PC-9 (cell line): ENCODE measurements at regions not wholly inside any gene's neighbourhood (a gene's known extent, or its start where the extent isn't known, plus 50 kb on each side); places are given as distances from the start of the nearest gene placed in this dataset.

Experiments
- BruUV-seq: library from RNA; stranded (reverse); fragments of 400-500 nt; replicated peaks from 2 replicates; lab custom pipeline; 2021; lab: Mats Ljungman, UMichigan
- CTCF ChIA-PET: fragments of 300-600 bp; sonication (Branson Sonifier 250); formaldehyde crosslinking; loops from one replicate; lab custom pipeline; 2022; ENCODE audit warnings: antibody characterized with exemption; lab: Charles Lee
- POLR2A ChIA-PET: fragments of 300-600 bp; sonication (Branson Sonifier 250); formaldehyde crosslinking; loops from one replicate; lab custom pipeline; 2022; ENCODE audit warnings: antibody characterized with exemption; ENCODE audit not compliant: unreplicated experiment; lab: Charles Lee
- DNase-seq, 2 experiments: peaks; one replicate each; pipeline versions ENCODE4 v3.0.0 to v3.0.0-alpha.2; 2015 to 2022; ENCODE audit warnings: mixed read lengths in 1 of 2
- H2AFZ ChIP-seq: fragments of 200-600 bp; sonication (generic); 2 replicates; pipeline ENCODE4 v1.8.1; 2017; ENCODE audit warnings: antibody characterized with exemption
- H3F3A ChIP-seq: fragments of 200-600 bp; sonication (generic); 2 replicates; pipeline ENCODE4 v1.8.1; 2017; ENCODE audit warnings: antibody characterized with exemption, mild to moderate bottlenecking, low read depth; ENCODE audit not compliant: insufficient read depth
- H3K27ac ChIP-seq: fragments of 200-600 bp; sonication (generic); 2 replicates; pipeline ENCODE4 v1.6.1; 2016; ENCODE audit warnings: mixed run types
- H3K27me3 ChIP-seq: fragments of 200-600 bp; sonication (generic); 2 replicates; pipeline ENCODE4 v1.6.1; 2016; ENCODE audit warnings: low read depth, mixed run types; ENCODE audit not compliant: insufficient read depth
- H3K36me3 ChIP-seq: fragments of 200-600 bp; sonication (generic); 2 replicates; pipeline ENCODE4 v1.6.1; 2016; ENCODE audit warnings: low read depth, mixed run types
- H3K4me1 ChIP-seq: fragments of 200-600 bp; sonication (generic); replicated peaks from 2 replicates; pipeline ENCODE4 v1.6.1; 2016; ENCODE audit warnings: mixed run types; ENCODE audit not compliant: insufficient read depth
- H3K4me2 ChIP-seq: fragments of 200-600 bp; sonication (generic); 2 replicates; pipeline ENCODE4 v1.6.1; 2017; ENCODE audit warnings: mixed run types
- H3K4me3 ChIP-seq: fragments of 200-600 bp; sonication (generic); 2 replicates; pipeline ENCODE4 v1.6.1; 2016; ENCODE audit warnings: mixed run types
- H3K79me2 ChIP-seq: fragments of 200-600 bp; sonication (generic); 2 replicates; pipeline ENCODE4 v1.6.1; 2017; ENCODE audit warnings: low read depth, mixed run types
- H3K9me2 ChIP-seq: fragments of 200-600 bp; sonication (generic); 2 replicates; pipeline ENCODE4 v1.8.1; 2017; ENCODE audit warnings: mild to moderate bottlenecking; ENCODE audit not compliant: insufficient read depth
- H3K9me3 ChIP-seq: fragments of 200-600 bp; sonication (generic); 2 replicates; pipeline ENCODE4 v1.8.1; 2016; ENCODE audit warnings: low read depth; ENCODE audit not compliant: insufficient read depth
- H4K20me1 ChIP-seq: fragments of 200-600 bp; sonication (generic); 2 replicates; pipeline ENCODE4 v1.8.1; 2017; ENCODE audit not compliant: insufficient read depth
- EZH2 ChIP-seq: fragments of 200-600 bp; sonication (generic); IDR thresholded peaks from 2 replicates; pipeline ENCODE4 v1.8.0; 2017; ENCODE audit warnings: antibody characterized with exemption, low read depth
- intact Hi-C: fragments of 100-400 bp; cut with micrococcal nuclease; formaldehyde crosslinking; loops from one replicate; pipeline ENCODE4 v1.10.0; 2022; ENCODE audit not compliant: unreplicated experiment
- TF ChIP-seq, protein P1 (sequence below): fragments of 200-600 bp; sonication (generic); conservative IDR thresholded peaks from 2 replicates; pipeline ENCODE4 v1.6.1; 2017; ENCODE audit warnings: mixed run types, antibody characterized with exemption, mild to moderate bottlenecking, moderate library complexity

GRCh38 chr4:123843137-123843536 is 446.5 kb downstream of the SPRY1 start:
- no peak overlapping the region for H3K4me3 ChIP-seq
- no peaks in the 10 kb centered on the region for H4K20me1 ChIP-seq
- DNase-seq: no peak
- H3K27me3 ChIP-seq: no peaks in the 10 kb centered on the region
- no peak overlapping the region for H3K4me2 ChIP-seq
- no peaks in the 10 kb centered on the region for H3K9me3 ChIP-seq
- no peaks in the 10 kb centered on the region for H3K4me1 ChIP-seq
- intact Hi-C loops: no loop called here
- no peaks in the 10 kb centered on the region for H3K9me2 ChIP-seq
- no peak overlapping the region for H3K27ac ChIP-seq
- POLR2A ChIA-PET: no interaction called here
- H2AFZ ChIP-seq: no peak overlapping the region
- no peaks in the 10 kb centered on the region for H3F3A ChIP-seq
- BruUV-seq: no TSS peak
- no peaks in the 10 kb centered on the region for H3K36me3 ChIP-seq
- no peak for TF ChIP-seq EZH2
- TF ChIP-seq, protein P1, sequence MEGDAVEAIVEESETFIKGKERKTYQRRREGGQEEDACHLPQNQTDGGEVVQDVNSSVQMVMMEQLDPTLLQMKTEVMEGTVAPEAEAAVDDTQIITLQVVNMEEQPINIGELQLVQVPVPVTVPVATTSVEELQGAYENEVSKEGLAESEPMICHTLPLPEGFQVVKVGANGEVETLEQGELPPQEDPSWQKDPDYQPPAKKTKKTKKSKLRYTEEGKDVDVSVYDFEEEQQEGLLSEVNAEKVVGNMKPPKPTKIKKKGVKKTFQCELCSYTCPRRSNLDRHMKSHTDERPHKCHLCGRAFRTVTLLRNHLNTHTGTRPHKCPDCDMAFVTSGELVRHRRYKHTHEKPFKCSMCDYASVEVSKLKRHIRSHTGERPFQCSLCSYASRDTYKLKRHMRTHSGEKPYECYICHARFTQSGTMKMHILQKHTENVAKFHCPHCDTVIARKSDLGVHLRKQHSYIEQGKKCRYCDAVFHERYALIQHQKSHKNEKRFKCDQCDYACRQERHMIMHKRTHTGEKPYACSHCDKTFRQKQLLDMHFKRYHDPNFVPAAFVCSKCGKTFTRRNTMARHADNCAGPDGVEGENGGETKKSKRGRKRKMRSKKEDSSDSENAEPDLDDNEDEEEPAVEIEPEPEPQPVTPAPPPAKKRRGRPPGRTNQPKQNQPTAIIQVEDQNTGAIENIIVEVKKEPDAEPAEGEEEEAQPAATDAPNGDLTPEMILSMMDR: no peak
- CTCF ChIA-PET: no interaction called here
- no peaks in the 10 kb centered on the region for H3K79me2 ChIP-seq

DNA sequence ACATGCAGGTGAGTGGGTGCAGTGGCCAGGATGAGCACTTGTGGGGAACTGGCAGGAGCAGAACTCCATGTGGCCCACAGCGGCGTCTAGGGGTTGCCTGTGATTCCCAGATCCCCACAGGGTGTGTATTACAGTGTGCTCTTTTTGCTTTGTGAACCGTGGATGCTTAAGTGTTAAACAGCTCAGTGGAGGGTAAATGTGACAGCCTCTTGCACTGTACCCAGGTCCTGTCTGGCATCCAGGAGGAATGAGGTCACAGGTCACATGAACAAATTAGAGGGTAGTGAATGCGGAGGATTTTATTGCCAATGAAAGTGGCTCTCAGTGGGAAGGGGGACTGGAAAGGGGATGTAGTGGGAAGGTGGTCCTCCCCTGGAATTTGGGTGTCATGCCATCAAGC is 447.8 kb downstream of the SPRY1 start:
- Histone ChIP-seq H3K4me1 (no peaks in the 10 kb centered on the region), H3K27ac (no peak overlapping the region), H3K27me3 (no peaks in the 10 kb centered on the region), H4K20me1 (no peaks in the 10 kb centered on the region), H3K4me2 (no peak overlapping the region), H3K36me3 (no peaks in the 10 kb centered on the region), H3K9me2 (no peaks in the 10 kb centered on the region), H3K9me3 (no peaks in the 10 kb centered on the region), H3K4me3 (no peak overlapping the region), H3F3A (no peaks in the 10 kb centered on the region), H3K79me2 (no peaks in the 10 kb centered on the region), H2AFZ (no peak overlapping the region)
- DNase-seq: no peak
- ChIA-PET CTCF (no interaction called here), POLR2A (no interaction called here)
- intact Hi-C loops: no loop called here
- no TSS peak for BruUV-seq
- TF ChIP-seq, protein P1: no peak
- TF ChIP-seq EZH2: no peak

- Histone ChIP-seq H3K79me2 (no peaks in the 10 kb centered on the region), H3K9me3 (no peaks in the 10 kb centered on the region), H3F3A (no peaks in the 10 kb centered on the region), H3K27ac (no peak overlapping the region), H2AFZ (no peak overlapping the region), H3K27me3 (no peaks in the 10 kb centered on the region), H3K36me3 (no peaks in the 10 kb centered on the region), H3K4me2 (no peak overlapping the region), H3K4me1 (no peaks in the 10 kb centered on the region), H4K20me1 (no peaks in the 10 kb centered on the region), H3K4me3 (no peak overlapping the region), H3K9me2 (no peaks in the 10 kb centered on the region)
- ChIA-PET CTCF (no interaction called here), POLR2A (no interaction called here)
- DNase-seq: no peak
- intact Hi-C loops: no loop called here
- no peak for TF ChIP-seq EZH2
- TF ChIP-seq, protein P1: no peak
- BruUV-seq: no TSS peak
These were observed 449.5 kb downstream of the SPRY1 start for GRCh38 chr4:123846092-123846491.
